ENCODE measurements at regions not wholly inside any gene's neighbourhood (a gene's known extent, or its start where the extent isn't known, plus 50 kb on each side); places are given as distances from the start of the nearest gene placed in this dataset.

DNA sequence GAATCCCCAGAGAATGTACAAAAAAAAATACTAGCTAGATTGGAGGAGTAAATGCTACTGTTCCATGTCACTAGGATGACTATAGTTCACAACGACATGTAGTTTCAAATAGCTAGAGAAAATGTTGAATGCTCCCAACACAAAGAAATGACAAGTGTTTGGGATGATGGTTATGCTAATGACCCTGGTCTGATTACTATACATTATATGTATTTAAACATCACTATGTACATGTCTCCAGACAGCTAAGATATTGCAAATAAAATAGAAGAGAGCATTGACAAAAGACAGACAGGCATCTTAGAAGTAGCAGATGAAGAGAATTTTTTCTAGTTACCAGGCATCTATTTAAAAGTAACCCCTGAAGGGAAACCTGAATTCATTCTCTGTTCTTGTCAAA lies 281.6 kb upstream of the SLC16A7 start:
- TF ChIP-seq, protein P1, sequence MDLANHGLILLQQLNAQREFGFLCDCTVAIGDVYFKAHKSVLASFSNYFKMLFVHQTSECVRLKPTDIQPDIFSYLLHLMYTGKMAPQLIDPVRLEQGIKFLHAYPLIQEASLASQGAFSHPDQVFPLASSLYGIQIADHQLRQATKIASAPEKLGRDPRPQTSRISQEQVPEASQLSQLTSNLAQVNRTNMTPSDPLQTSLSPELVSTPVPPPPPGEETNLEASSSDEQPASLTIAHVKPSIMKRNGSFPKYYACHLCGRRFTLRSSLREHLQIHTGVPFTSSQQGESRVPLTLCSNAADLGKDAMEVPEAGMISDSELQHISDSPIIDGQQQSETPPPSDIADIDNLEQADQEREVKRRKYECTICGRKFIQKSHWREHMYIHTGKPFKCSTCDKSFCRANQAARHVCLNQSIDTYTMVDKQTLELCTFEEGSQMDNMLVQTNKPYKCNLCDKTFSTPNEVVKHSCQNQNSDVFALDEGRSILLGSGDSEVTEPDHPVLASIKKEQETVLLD (CRISPR knock-in tag; IDR thresholded peaks at IDR 0.05; ENCODE audit: low read depth) = no peak
- TF ChIP-seq, protein P2, sequence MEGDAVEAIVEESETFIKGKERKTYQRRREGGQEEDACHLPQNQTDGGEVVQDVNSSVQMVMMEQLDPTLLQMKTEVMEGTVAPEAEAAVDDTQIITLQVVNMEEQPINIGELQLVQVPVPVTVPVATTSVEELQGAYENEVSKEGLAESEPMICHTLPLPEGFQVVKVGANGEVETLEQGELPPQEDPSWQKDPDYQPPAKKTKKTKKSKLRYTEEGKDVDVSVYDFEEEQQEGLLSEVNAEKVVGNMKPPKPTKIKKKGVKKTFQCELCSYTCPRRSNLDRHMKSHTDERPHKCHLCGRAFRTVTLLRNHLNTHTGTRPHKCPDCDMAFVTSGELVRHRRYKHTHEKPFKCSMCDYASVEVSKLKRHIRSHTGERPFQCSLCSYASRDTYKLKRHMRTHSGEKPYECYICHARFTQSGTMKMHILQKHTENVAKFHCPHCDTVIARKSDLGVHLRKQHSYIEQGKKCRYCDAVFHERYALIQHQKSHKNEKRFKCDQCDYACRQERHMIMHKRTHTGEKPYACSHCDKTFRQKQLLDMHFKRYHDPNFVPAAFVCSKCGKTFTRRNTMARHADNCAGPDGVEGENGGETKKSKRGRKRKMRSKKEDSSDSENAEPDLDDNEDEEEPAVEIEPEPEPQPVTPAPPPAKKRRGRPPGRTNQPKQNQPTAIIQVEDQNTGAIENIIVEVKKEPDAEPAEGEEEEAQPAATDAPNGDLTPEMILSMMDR (CRISPR knock-in tag; IDR thresholded peaks at IDR 0.05) = no peak

Data from HepG2 (cell line).